Adrenal gland (tissue), 9 donors: ENCODE measurements at regions not wholly inside any gene's neighbourhood (a gene's known extent, or its start where the extent isn't known, plus 50 kb on each side); places are given as distances from the start of the nearest gene placed in this dataset.

Source experiments
- DNase-seq, 7 donors: peaks; one replicate each; pipeline ENCODE4 v3.0.0-alpha.2; 2019 to 2020
- H3K27ac ChIP-seq, 5 donors: fragments of 200-600 bp; sonication (generic) in 4 of 5; 1 replicate in 3 of 5; 2 replicates in 2 of 5; pipeline versions ENCODE4 v1.5.1 to v1.8.0; 2016 to 2020; ENCODE audit warnings: mild to moderate bottlenecking in 1 of 5
- H3K27me3 ChIP-seq: fragments of 200-600 bp; 2 replicates; pipeline ENCODE4 v1.8.0; 2021
- H3K36me3 ChIP-seq, 2 donors: fragments of 200-600 bp; replicated peaks in 1 of 2; 1 replicate in 1 of 2; 2 replicates in 1 of 2; pipeline versions ENCODE4 v1.5.1 to v1.8.0; 2018 to 2022
- H3K4me1 ChIP-seq, 2 donors: fragments of 200-600 bp; replicated peaks in 1 of 2; 1 replicate in 1 of 2; 2 replicates in 1 of 2; pipeline versions ENCODE4 v1.5.1 to v1.8.0; 2018 to 2021
- H3K4me3 ChIP-seq, 4 donors: fragments of 200-600 bp; sonication (generic) in 3 of 4; one replicate each; pipeline ENCODE4 v1.5.1; 2016 to 2018
- H3K9me3 ChIP-seq, 3 donors: fragments of 200-600 bp; sonication (generic) in 1 of 3; replicated peaks in 1 of 3; 1 replicate in 2 of 3; 2 replicates in 1 of 3; pipeline versions ENCODE4 v1.5.1 to v1.8.0; 2016 to 2021
- POLR2A ChIP-seq, 2 donors: fragments of 450-650 bp; IDR thresholded peaks; one replicate each; pipeline ENCODE4 v1.6.1; 2017; ENCODE audit warnings: antibody characterized with exemption in 2 of 2, mild to moderate bottlenecking in 2 of 2, moderate library complexity in 1 of 2
- WGBS, 4 donors: extraction: QIAGEN DNeasy Blood & Tissue Kit in 2 of 4; methylation state at CpG; one replicate each; pipeline versions ENCODE4 v1.1.5 to v1.1.7; 2013 to 2017; 5-methylcytosine and 5-hydroxymethylcytosine counted together
- intact Hi-C, 2 donors: fragments of 100-400 bp; cut with DNase I; formaldehyde crosslinking; loops; one replicate each; pipeline versions ENCODE4 v1.14.1 to v1.15.0; 2022 to 2023
- TF ChIP-seq, protein P1 (sequence below), 6 experiments: fragments of 450-650 bp in 4 of 6; fragments of 200-600 bp in 2 of 6; sonication (generic) in 1 of 6; IDR thresholded peaks; 1 replicate in 5 of 6; 2 replicates in 1 of 6; pipeline versions ENCODE4 v1.5.1 to v1.8.0; 2016 to 2021; ENCODE audit warnings: antibody characterized with exemption in 6 of 6, mild to moderate bottlenecking in 2 of 6, moderate library complexity in 1 of 6
- donor health status: healthy with polysubstance abuse.
- donor health status: Bipolar disorder and iron deficiency.
- donor health status: DM: yes; HTN: yes; CAD: no.
- donor health status: DM: no; HTN: no; CAD: no.
- donor health status: DM: no; HTN: no; CAD: no.

DNA sequence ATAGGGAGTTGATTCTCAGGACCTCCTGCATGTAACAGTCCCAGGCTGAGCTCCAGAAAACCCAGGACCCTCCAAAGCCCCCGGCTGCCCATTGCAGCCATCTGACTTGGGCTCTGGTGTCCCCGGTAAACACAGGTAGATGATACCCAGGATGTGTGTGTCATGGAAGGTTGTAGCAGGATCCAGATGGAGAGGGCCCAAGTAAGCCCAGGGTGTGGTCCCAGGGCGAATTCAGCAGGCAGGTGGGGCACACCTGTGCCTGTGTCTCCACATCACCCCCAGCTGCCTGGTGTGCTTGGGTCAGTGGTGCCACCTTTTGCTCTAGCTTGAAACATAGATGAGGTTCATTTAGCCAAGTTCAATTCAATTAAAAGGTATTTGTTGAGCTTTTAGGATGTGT lies 524.1 kb downstream of the GLRX3 start:
- H3K4me3 ChIP-seq, result no peak overlapping the region
- H3K27me3 ChIP-seq, result no peaks in the 10 kb centered on the region
- no peaks in the 10 kb centered on the region for H3K36me3 ChIP-seq
- TF ChIP-seq, protein P1, sequence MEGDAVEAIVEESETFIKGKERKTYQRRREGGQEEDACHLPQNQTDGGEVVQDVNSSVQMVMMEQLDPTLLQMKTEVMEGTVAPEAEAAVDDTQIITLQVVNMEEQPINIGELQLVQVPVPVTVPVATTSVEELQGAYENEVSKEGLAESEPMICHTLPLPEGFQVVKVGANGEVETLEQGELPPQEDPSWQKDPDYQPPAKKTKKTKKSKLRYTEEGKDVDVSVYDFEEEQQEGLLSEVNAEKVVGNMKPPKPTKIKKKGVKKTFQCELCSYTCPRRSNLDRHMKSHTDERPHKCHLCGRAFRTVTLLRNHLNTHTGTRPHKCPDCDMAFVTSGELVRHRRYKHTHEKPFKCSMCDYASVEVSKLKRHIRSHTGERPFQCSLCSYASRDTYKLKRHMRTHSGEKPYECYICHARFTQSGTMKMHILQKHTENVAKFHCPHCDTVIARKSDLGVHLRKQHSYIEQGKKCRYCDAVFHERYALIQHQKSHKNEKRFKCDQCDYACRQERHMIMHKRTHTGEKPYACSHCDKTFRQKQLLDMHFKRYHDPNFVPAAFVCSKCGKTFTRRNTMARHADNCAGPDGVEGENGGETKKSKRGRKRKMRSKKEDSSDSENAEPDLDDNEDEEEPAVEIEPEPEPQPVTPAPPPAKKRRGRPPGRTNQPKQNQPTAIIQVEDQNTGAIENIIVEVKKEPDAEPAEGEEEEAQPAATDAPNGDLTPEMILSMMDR (IDR thresholded peaks at IDR 0.05), result no peak
- TF ChIP-seq POLR2A (IDR thresholded peaks at IDR 0.05), result no peak
- no peaks in the 10 kb centered on the region for H3K4me1 ChIP-seq
- H3K9me3 ChIP-seq, result no peaks in the 10 kb centered on the region
- H3K27ac ChIP-seq, result no peak overlapping the region
- intact Hi-C loops, result no loop called here
- DNase-seq, result no peak
- WGBS, 4 donors, result 68 to 78% (median 69%) methylated on average over 3 of the region's 3 CpGs

DNA sequence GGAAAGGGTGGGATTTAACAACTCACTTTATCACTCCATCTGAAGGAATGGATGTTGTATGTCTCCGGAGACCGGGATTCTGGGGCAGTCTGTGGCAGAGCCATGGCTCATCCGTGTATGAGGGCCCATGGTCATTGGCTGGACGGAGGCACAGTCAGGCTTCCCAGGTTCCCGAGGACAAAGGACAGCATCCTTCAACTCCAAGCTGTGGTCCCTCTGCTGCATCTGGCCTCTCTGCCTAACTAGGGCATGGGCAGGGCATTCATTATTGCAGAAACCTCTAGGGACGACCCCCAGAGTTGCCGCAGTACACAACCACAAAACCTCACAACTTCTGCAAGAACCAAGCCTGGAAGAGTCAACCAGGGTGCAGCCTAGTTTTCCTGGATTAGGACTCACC lies 525.2 kb downstream of the GLRX3 start:
- Histone ChIP-seq H3K27ac (no peak overlapping the region), H3K9me3 (no peaks in the 10 kb centered on the region), H3K36me3 (no peaks in the 10 kb centered on the region), H3K27me3 (no peaks in the 10 kb centered on the region), H3K4me1 (no peaks in the 10 kb centered on the region), H3K4me3 (no peak overlapping the region)
- 78 to 87% (median 84%) methylated on average over 7 of the region's 7 CpGs; no CpG with 5 or more reads in 1 of the 4 donors for WGBS, 4 donors
- TF ChIP-seq POLR2A (IDR thresholded peaks at IDR 0.05), result no peak
- TF ChIP-seq, protein P1 (IDR thresholded peaks at IDR 0.05), result no peak
- intact Hi-C loops, result no loop called here
- DNase-seq, result no peak

DNA sequence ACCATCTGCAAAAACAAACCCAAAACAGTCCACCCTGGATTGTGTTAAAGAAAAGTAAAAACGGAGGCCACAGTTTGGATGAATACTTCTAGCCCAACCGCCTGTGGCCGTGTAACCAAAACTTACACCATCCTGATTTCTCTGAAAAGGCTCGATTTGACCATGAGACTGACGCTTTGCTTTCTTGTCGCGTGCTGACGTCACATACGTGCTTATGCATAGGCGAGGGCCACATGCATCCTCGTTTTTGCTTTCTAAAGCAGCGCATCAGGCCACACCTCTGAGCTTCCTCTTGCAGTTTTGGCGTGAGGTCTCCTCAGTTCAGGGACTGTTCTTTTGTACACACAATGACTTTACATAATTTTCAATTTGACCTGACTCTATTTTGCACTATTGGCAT lies 526.6 kb downstream of the GLRX3 start:
- DNase-seq, result no peak
- no peaks in the 10 kb centered on the region for H3K4me1 ChIP-seq
- no peak overlapping the region for H3K27ac ChIP-seq
- intact Hi-C loops, result no loop called here
- 81 to 88% (median 84%) methylated on average over 13 of the region's 13 CpGs for WGBS, 4 donors
- no peaks in the 10 kb centered on the region for H3K36me3 ChIP-seq
- no peaks in the 10 kb centered on the region for H3K9me3 ChIP-seq
- no peak overlapping the region for H3K4me3 ChIP-seq
- no peak for TF ChIP-seq POLR2A (IDR thresholded peaks at IDR 0.05)
- TF ChIP-seq, protein P1 (IDR thresholded peaks at IDR 0.05), result no peak
- H3K27me3 ChIP-seq, result no peaks in the 10 kb centered on the region

- DNase-seq, result no peak
- Histone ChIP-seq H3K36me3 (no peaks in the 10 kb centered on the region), H3K27ac (no peak overlapping the region), H3K27me3 (no peaks in the 10 kb centered on the region), H3K9me3 (no peaks in the 10 kb centered on the region), H3K4me3 (no peak overlapping the region), H3K4me1 (no peaks in the 10 kb centered on the region)
- intact Hi-C loops, result no loop called here
- TF ChIP-seq, protein P1 (IDR thresholded peaks at IDR 0.05), result no peak
- TF ChIP-seq POLR2A (IDR thresholded peaks at IDR 0.05), result no peak
- 70 to 80% (median 75%) methylated on average over 4 to 6 of the region's 6 CpGs for WGBS, 4 donors
Measured at GRCh38 chr10:130664526-130664925, 528.3 kb downstream of the GLRX3 start.
